GM04504 (cell line): ENCODE measurements at regions not wholly inside any gene's neighbourhood (a gene's known extent, or its start where the extent isn't known, plus 50 kb on each side); places are given as distances from the start of the nearest gene placed in this dataset.
A peak's percentile ranks its signal among the peaks of the same experiment; 100 is the strongest.
"Not testable (repeated sequence)": the region's sequence is repeated elsewhere in the genome, so short reads cannot be mapped to it uniquely, and the experiment has no call there.

ENCODE experiments used
- DNase-seq: peaks from one replicate; pipeline ENCODE4 v3.0.0-alpha.2; 2012; ENCODE audit warnings: low read depth

GRCh38 chr6:4256969-4257368 lies 121.6 kb upstream of the ECI2 start:
- DNase-seq = no peak

- DNase-seq = peak; percentile 42
These were observed 118.3 kb upstream of the ECI2 start for GRCh38 chr6:4253604-4254231.

GRCh38 chr6:4252445-4252844 lies 117.1 kb upstream of the ECI2 start:
- DNase-seq = not testable (repeated sequence)

GRCh38 chr6:4250645-4251044 lies 115.3 kb upstream of the ECI2 start:
- no peak for DNase-seq

GRCh38 chr6:4243832-4244231 lies 108.5 kb upstream of the ECI2 start:
- not testable (repeated sequence) for DNase-seq

GRCh38 chr6:4243237-4243636 lies 107.9 kb upstream of the ECI2 start:
- DNase-seq = no peak

- DNase-seq = no peak
These were observed 107.2 kb upstream of the ECI2 start for GRCh38 chr6:4242601-4243000.

GRCh38 chr6:4240148-4240547 lies 104.8 kb upstream of the ECI2 start:
- DNase-seq = no peak

GRCh38 chr6:4225161-4225872 lies 89.9 kb upstream of the ECI2 start:
- DNase-seq = no peak

GRCh38 chr6:4224067-4224978 lies 88.9 kb upstream of the ECI2 start:
- DNase-seq = no peak

- peak; percentile 25 for DNase-seq
These were observed 85.2 kb upstream of the ECI2 start for GRCh38 chr6:4220558-4220957.

- DNase-seq = not testable (repeated sequence)
These were observed 83.4 kb upstream of the ECI2 start for GRCh38 chr6:4218619-4219317.

- DNase-seq = no peak
These were observed 77.2 kb upstream of the ECI2 start for GRCh38 chr6:4212588-4212987.

- DNase-seq = peak; percentile 33
These were observed 75.4 kb upstream of the ECI2 start for GRCh38 chr6:4210629-4211419.

GRCh38 chr6:4209196-4209595 lies 73.8 kb upstream of the ECI2 start:
- DNase-seq = no peak

- DNase-seq = no peak
These were observed 72.8 kb upstream of the ECI2 start for GRCh38 chr6:4208158-4208557.

GRCh38 chr6:4203642-4204417 lies 68.5 kb upstream of the ECI2 start:
- not testable (repeated sequence) for DNase-seq

- DNase-seq = no peak
These were observed 57.3 kb upstream of the ECI2 start for GRCh38 chr6:4192627-4193026.

GRCh38 chr6:4192173-4192572 lies 56.8 kb upstream of the ECI2 start:
- DNase-seq = no peak

- no peak for DNase-seq
These were observed 55.9 kb upstream of the ECI2 start for GRCh38 chr6:4191271-4191721.
